Mucosa of descending colon (tissue), 3 donors: ENCODE measurements at regions not wholly inside any gene's neighbourhood (a gene's known extent, or its start where the extent isn't known, plus 50 kb on each side); places are given as distances from the start of the nearest gene placed in this dataset.

ENCODE experiments used
- ATAC-seq: fragments of 200-7000 bp; cut with Tn5 transposase; one replicate; pipeline ENCODE4 v1.9.1; 2020; ENCODE audit warnings: mild to moderate bottlenecking, moderate library complexity
- DNase-seq, 3 donors: peaks; one replicate each; pipeline ENCODE4 v3.0.0-alpha.2; 2020
- H3K36me3 ChIP-seq: fragments of 200-600 bp; one replicate; pipeline ENCODE4 v1.8.0; 2021; ENCODE audit warnings: low read depth, mild to moderate bottlenecking
- H3K4me1 ChIP-seq: fragments of 200-600 bp; one replicate; pipeline ENCODE4 v1.8.0; 2021; ENCODE audit warnings: low read depth, mild to moderate bottlenecking
- H3K4me3 ChIP-seq: fragments of 200-600 bp; one replicate; pipeline ENCODE4 v1.8.0; 2021; ENCODE audit warnings: mild to moderate bottlenecking
- H3K9me3 ChIP-seq: fragments of 200-600 bp; one replicate; pipeline ENCODE4 v1.8.0; 2021; ENCODE audit warnings: mild to moderate bottlenecking
- intact Hi-C, 2 donors: fragments of 100-400 bp; cut with DNase I in 1 of 2; cut with micrococcal nuclease in 1 of 2; formaldehyde crosslinking; loops; one replicate each; pipeline versions ENCODE4 v1.11.0 to v1.11.1; 2022; cut with DNase I, micrococcal nuclease
- TF ChIP-seq, protein P1 (sequence below): fragments of 200-600 bp; IDR thresholded peaks from one replicate; pipeline ENCODE4 v1.8.0; 2022; ENCODE audit warnings: antibody characterized with exemption, mild to moderate bottlenecking
- donor health status: DM: no; HTN: no; CAD: no; lungs with moderate emphysema.
- donor health status: DM: no; HTN: no; CAD: no.
- donor health status: DM: no; HTN: yes; CAD: no.

DNA sequence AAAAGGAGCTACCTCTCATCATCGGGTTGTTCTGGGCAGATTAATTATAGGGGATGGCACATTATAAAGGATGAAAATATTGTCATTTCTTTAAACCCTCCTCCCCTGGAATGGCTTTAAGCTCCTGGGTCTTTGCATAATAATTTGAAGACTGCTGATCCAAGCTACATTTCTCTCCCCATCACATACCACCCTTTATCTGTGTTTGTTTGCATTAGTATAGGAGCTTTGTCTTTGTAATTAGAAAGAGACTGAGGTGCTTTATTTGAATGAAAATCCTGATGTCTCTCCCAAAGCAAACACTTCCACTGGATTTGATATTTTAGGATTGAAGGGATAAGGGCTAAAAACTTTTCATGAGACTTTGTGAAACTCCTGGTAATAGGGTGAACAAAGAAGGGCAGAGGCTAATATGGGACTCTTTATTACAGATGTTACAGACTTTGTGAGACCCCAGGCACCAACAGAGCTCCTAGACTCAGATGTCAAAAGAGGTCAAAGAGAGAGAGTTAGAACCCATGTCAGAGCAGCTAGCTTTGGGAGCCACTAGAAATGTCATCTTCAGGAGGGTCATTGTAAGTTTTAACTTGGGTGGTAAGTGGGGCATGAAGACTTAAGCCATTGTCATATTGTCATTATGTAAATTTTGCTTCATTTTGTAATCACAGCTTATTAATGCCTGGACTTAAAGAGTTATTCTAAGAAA, 75.3 kb upstream of the RXFP2 start:
- TF ChIP-seq, protein P1, sequence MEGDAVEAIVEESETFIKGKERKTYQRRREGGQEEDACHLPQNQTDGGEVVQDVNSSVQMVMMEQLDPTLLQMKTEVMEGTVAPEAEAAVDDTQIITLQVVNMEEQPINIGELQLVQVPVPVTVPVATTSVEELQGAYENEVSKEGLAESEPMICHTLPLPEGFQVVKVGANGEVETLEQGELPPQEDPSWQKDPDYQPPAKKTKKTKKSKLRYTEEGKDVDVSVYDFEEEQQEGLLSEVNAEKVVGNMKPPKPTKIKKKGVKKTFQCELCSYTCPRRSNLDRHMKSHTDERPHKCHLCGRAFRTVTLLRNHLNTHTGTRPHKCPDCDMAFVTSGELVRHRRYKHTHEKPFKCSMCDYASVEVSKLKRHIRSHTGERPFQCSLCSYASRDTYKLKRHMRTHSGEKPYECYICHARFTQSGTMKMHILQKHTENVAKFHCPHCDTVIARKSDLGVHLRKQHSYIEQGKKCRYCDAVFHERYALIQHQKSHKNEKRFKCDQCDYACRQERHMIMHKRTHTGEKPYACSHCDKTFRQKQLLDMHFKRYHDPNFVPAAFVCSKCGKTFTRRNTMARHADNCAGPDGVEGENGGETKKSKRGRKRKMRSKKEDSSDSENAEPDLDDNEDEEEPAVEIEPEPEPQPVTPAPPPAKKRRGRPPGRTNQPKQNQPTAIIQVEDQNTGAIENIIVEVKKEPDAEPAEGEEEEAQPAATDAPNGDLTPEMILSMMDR = no peak

DNA sequence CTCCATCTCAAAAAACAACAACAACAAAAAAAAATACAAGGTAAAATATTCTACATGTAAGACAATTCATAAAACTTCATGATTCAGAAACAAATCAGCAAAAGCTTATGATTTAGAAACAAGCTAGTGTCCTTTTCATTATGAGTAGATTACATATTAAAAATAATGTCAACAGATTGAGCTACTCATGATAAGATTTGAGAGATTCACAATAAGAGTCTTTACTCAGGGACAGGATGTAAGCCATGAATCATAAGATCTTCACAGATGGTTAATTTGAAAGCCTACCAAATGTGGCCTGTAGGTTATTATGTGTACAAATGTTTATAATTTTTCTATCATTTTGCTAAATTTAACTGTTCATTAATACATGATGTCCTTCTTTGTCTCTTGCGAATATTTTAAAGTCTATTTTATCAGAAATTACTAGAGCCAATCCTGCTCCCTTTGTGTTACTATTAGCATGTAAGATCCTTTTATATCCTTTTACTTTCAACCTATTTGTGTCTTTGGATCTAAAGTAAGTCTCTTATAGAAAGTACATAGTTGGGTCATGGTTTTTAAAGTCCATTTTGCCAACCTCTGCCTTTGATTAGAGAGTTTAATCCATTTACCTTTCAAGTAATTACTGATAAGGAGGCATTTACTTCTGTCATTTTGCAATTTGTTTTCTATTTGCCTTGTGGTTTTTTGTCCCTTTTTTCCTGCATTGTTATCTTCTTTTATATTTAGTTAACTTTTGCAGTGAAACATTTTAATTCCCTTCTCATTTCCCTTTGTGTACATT, 68.3 kb upstream of the RXFP2 start:
- ATAC-seq = no peak
- intact Hi-C loops = no loop called here

More for the DNA sequence above, 75.3 kb upstream of the RXFP2 start:
- Histone ChIP-seq H3K4me1 (no peaks in the 10 kb centered on the region), H3K4me3 (no peak overlapping the region), H3K9me3 (no peaks in the 10 kb centered on the region), H3K36me3 (no peaks in the 10 kb centered on the region)
- intact Hi-C loops = no loop called here
- no peak for ATAC-seq
- no peak for DNase-seq

DNA sequence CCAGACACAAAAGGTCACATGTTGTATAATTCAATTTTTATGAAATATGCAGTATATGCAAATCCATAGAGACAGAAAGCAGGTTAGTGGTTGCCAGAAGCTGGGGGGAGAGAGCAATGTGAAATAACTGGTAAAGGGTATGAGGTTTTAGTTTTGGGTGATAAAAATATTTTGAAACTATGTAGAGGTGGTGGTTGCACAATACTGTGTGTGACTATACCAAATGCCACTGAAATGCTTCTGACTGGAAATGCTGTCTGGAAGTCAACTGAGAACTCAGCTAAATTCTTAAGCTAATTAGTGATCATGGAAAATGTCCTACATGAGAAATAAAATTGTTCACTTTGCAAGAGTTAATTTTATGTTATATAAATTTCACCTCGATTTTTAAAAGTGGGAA, 65.3 kb upstream of the RXFP2 start:
- H3K4me3 ChIP-seq = no peak overlapping the region

More for the DNA sequence above, 68.3 kb upstream of the RXFP2 start:
- no peak for DNase-seq
- Histone ChIP-seq H3K36me3 (no peaks in the 10 kb centered on the region), H3K4me1 (no peaks in the 10 kb centered on the region), H3K4me3 (no peak overlapping the region), H3K9me3 (no peaks in the 10 kb centered on the region)
- TF ChIP-seq, protein P1 = no peak

DNA sequence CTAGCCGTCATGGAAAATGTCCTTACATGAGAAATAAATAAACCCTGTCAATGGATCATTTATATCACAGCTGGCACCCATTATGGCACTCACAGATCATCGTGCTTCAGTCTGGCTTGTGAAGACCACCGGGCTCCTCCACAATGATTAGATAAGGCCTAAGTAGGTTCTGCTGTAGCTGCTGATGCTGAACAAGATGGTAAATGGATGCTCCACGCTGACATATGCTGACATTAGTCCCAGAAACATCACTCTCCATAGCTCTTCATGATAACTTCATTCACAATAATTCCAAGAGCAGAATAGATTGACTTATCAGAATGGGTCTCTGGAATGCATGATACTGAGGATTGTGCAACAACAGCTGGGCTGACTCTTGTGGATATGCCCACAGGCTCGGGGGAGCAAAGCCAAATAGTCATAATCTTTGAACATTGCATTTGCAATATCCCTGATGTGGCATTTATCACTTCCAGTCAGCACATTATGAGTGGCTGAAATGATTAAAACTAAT, 63.8 kb upstream of the RXFP2 start:
- Histone ChIP-seq H3K4me3 (no peak overlapping the region), H3K36me3 (no peaks in the 10 kb centered on the region), H3K4me1 (no peaks in the 10 kb centered on the region), H3K9me3 (no peaks in the 10 kb centered on the region)
- DNase-seq (no peak), ATAC-seq (no peak)
- intact Hi-C loops = no loop called here
- TF ChIP-seq, protein P1 = no peak

More for the DNA sequence above, 65.3 kb upstream of the RXFP2 start:
- H3K4me1 ChIP-seq = no peaks in the 10 kb centered on the region
- TF ChIP-seq, protein P1 = no peak
- DNase-seq (no peak), ATAC-seq (no peak)
- no peaks in the 10 kb centered on the region for H3K36me3 ChIP-seq
- intact Hi-C loops = no loop called here
- no peaks in the 10 kb centered on the region for H3K9me3 ChIP-seq

DNA sequence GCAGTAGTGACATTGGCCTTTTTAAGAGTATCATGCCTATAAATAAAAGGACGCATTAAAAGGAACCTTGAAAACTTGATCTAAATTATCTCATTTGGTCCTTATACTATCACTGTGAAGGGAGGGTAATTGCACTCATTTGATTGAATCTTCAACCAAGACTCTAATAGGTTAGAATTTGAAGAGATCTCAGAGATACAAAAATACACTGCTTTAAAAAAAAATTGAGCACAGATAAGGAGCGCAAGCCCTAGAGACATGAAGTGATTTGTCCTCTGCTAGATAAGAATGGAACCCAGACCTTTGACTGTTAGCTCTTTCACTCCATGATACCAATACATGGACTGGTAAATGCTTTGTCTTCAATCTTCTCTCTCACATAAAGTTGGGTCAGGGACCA, 58.2 kb upstream of the RXFP2 start:
- no peak for DNase-seq
- intact Hi-C loops = no loop called here
- Histone ChIP-seq H3K4me1 (no peaks in the 10 kb centered on the region), H3K4me3 (no peak overlapping the region), H3K36me3 (no peaks in the 10 kb centered on the region), H3K9me3 (no peaks in the 10 kb centered on the region)
- TF ChIP-seq, protein P1 = no peak
- no peak for ATAC-seq
